IPS-18a (cell line): ENCODE measurements at regions not wholly inside any gene's neighbourhood (a gene's known extent, or its start where the extent isn't known, plus 50 kb on each side); places are given as distances from the start of the nearest gene placed in this dataset.
"Not testable (repeated sequence)": the region's sequence is repeated elsewhere in the genome, so short reads cannot be mapped to it uniquely, and the experiment has no call there.

Experiments used
- H3K27ac ChIP-seq: one replicate; pipeline ENCODE4 v1.5.1; 2013; ENCODE audit warnings: low read length
- H3K27me3 ChIP-seq: one replicate; pipeline ENCODE4 v1.6.1; 2013; ENCODE audit warnings: mild to moderate bottlenecking, low read length; ENCODE audit not compliant: control insufficient read depth, insufficient read depth
- H3K36me3 ChIP-seq: one replicate; pipeline ENCODE4 v1.6.1; 2013; ENCODE audit warnings: low read depth, low read length; ENCODE audit not compliant: control insufficient read depth
- H3K4me1 ChIP-seq: one replicate; pipeline ENCODE4 v1.6.1; 2013; ENCODE audit warnings: low read depth, low read length; ENCODE audit not compliant: control insufficient read depth
- H3K4me3 ChIP-seq: one replicate; pipeline ENCODE4 v1.5.1; 2013; ENCODE audit warnings: low read length
- H3K9ac ChIP-seq: one replicate; pipeline ENCODE4 v1.6.1; 2013; ENCODE audit warnings: mild to moderate bottlenecking, low read length, moderate library complexity
- H3K9me3 ChIP-seq: one replicate; pipeline ENCODE4 v1.6.1; 2013; ENCODE audit warnings: low read depth, low read length; ENCODE audit not compliant: control insufficient read depth

GRCh38 chr5:124527220-124527991, 219.0 kb downstream of the ZNF608 start:
- no peaks in the 10 kb centered on the region for H3K4me1 ChIP-seq
- H3K27ac ChIP-seq, result no peak overlapping the region
- H3K9me3 ChIP-seq, result no peaks in the 10 kb centered on the region
- H3K9ac ChIP-seq, result no peak overlapping the region
- H3K36me3 ChIP-seq, result no peaks in the 10 kb centered on the region
- H3K27me3 ChIP-seq, result no peaks in the 10 kb centered on the region
- no peak overlapping the region for H3K4me3 ChIP-seq

GRCh38 chr5:124526079-124526478, 220.4 kb downstream of the ZNF608 start:
- H3K27ac ChIP-seq, H3K9ac ChIP-seq, H3K4me1 ChIP-seq, H3K4me3 ChIP-seq, H3K36me3 ChIP-seq, H3K9me3 ChIP-seq, H3K27me3 ChIP-seq: not testable (repeated sequence)

GRCh38 chr5:124524552-124525232, 221.7 kb downstream of the ZNF608 start:
- no peak overlapping the region for H3K9ac ChIP-seq
- no peaks in the 10 kb centered on the region for H3K9me3 ChIP-seq
- H3K4me3 ChIP-seq, result no peak overlapping the region
- H3K27ac ChIP-seq, result no peak overlapping the region
- no peaks in the 10 kb centered on the region for H3K36me3 ChIP-seq
- H3K27me3 ChIP-seq, result no peaks in the 10 kb centered on the region
- no peaks in the 10 kb centered on the region for H3K4me1 ChIP-seq

- Histone ChIP-seq H3K36me3 (no peaks in the 10 kb centered on the region), H3K27ac (no peak overlapping the region), H3K4me3 (no peak overlapping the region), H3K4me1 (no peaks in the 10 kb centered on the region), H3K9ac (no peak overlapping the region), H3K27me3 (no peaks in the 10 kb centered on the region), H3K9me3 (no peaks in the 10 kb centered on the region)
Observed at GRCh38 chr5:124523897-124524296, 222.5 kb downstream of the ZNF608 start.

GRCh38 chr5:124522992-124523391, 223.4 kb downstream of the ZNF608 start:
- Histone ChIP-seq H3K4me3 (no peak overlapping the region), H3K27ac (no peak overlapping the region), H3K27me3 (no peaks in the 10 kb centered on the region), H3K9me3 (no peaks in the 10 kb centered on the region), H3K9ac (no peak overlapping the region), H3K36me3 (no peaks in the 10 kb centered on the region), H3K4me1 (no peaks in the 10 kb centered on the region)

- Histone ChIP-seq H3K27ac (no peak overlapping the region), H3K9me3 (no peaks in the 10 kb centered on the region), H3K4me1 (no peaks in the 10 kb centered on the region), H3K36me3 (no peaks in the 10 kb centered on the region), H3K27me3 (no peaks in the 10 kb centered on the region), H3K9ac (no peak overlapping the region), H3K4me3 (no peak overlapping the region)
Observed at GRCh38 chr5:124521461-124522230, 224.8 kb downstream of the ZNF608 start.

- no peaks in the 10 kb centered on the region for H3K27me3 ChIP-seq
- H3K9me3 ChIP-seq, result no peaks in the 10 kb centered on the region
- H3K36me3 ChIP-seq, result no peaks in the 10 kb centered on the region
- H3K9ac ChIP-seq, result no peak overlapping the region
- no peak overlapping the region for H3K4me3 ChIP-seq
- H3K4me1 ChIP-seq, result no peaks in the 10 kb centered on the region
- H3K27ac ChIP-seq, result no peak overlapping the region
Observed at GRCh38 chr5:124519396-124519795, 227.0 kb downstream of the ZNF608 start.

- H3K4me1 ChIP-seq, result no peaks in the 10 kb centered on the region
- no peak overlapping the region for H3K27ac ChIP-seq
Observed at GRCh38 chr5:124516567-124516966, 229.9 kb downstream of the ZNF608 start.

GRCh38 chr5:124515497-124516245, 230.8 kb downstream of the ZNF608 start:
- no peaks in the 10 kb centered on the region for H3K9me3 ChIP-seq
- H3K9ac ChIP-seq, result no peak overlapping the region
- no peaks in the 10 kb centered on the region for H3K27me3 ChIP-seq

More at GRCh38 chr5:124516567-124516966, 229.9 kb downstream of the ZNF608 start:
- H3K27me3 ChIP-seq, result no peaks in the 10 kb centered on the region
- H3K4me3 ChIP-seq, result no peak overlapping the region
- no peaks in the 10 kb centered on the region for H3K36me3 ChIP-seq
- no peaks in the 10 kb centered on the region for H3K9me3 ChIP-seq
- no peak overlapping the region for H3K9ac ChIP-seq

GRCh38 chr5:124514956-124515355, 231.5 kb downstream of the ZNF608 start:
- Histone ChIP-seq H3K9ac (no peak overlapping the region), H3K36me3 (no peaks in the 10 kb centered on the region), H3K4me1 (no peaks in the 10 kb centered on the region), H3K27me3 (no peaks in the 10 kb centered on the region), H3K27ac (no peak overlapping the region), H3K4me3 (no peak overlapping the region), H3K9me3 (no peaks in the 10 kb centered on the region)

More at GRCh38 chr5:124515497-124516245, 230.8 kb downstream of the ZNF608 start:
- Histone ChIP-seq H3K36me3 (no peaks in the 10 kb centered on the region), H3K27ac (no peak overlapping the region), H3K4me3 (no peak overlapping the region), H3K4me1 (no peaks in the 10 kb centered on the region)
